Hepatocyte (in vitro differentiated cells): ENCODE measurements at regions not wholly inside any gene's neighbourhood (a gene's known extent, or its start where the extent isn't known, plus 50 kb on each side); places are given as distances from the start of the nearest gene placed in this dataset.

ENCODE experiments used
- DNase-seq: peaks from one replicate; pipeline ENCODE4 v3.0.0-alpha.2; 2016; ENCODE audit warnings: low spot score
- H2AFZ ChIP-seq: fragments of 200-600 bp; sonication (generic); 2 replicates; pipeline ENCODE4 v1.6.0; 2016; ENCODE audit warnings: antibody characterized with exemption, mild to moderate bottlenecking
- H3K27ac ChIP-seq: fragments of 200-600 bp; sonication (generic); 2 replicates; pipeline ENCODE4 v1.5.1; 2016; ENCODE audit warnings: mild to moderate bottlenecking
- H3K27me3 ChIP-seq: fragments of 200-600 bp; sonication (generic); 2 replicates; pipeline ENCODE4 v1.6.1; 2016
- H3K36me3 ChIP-seq: fragments of 200-600 bp; sonication (generic); replicated peaks from 2 replicates; pipeline ENCODE4 v1.5.1; 2016; ENCODE audit warnings: low read depth; ENCODE audit not compliant: insufficient read depth
- H3K4me1 ChIP-seq: fragments of 200-600 bp; sonication (generic); 2 replicates; pipeline ENCODE4 v1.5.1; 2016; ENCODE audit warnings: mild to moderate bottlenecking, moderate library complexity; ENCODE audit not compliant: insufficient read depth
- H3K4me2 ChIP-seq: fragments of 200-600 bp; sonication (generic); 2 replicates; pipeline ENCODE4 v1.6.0; 2016
- H3K4me3 ChIP-seq: fragments of 200-600 bp; sonication (generic); 2 replicates; pipeline ENCODE4 v1.5.1; 2016; ENCODE audit warnings: mild to moderate bottlenecking
- H3K79me2 ChIP-seq: fragments of 200-600 bp; sonication (generic); 2 replicates; pipeline ENCODE4 v1.6.0; 2017; ENCODE audit warnings: mild to moderate bottlenecking
- H3K9me2 ChIP-seq: fragments of 200-600 bp; sonication (generic); replicated peaks from 2 replicates; pipeline ENCODE4 v1.6.0; 2017; ENCODE audit warnings: mild to moderate bottlenecking; ENCODE audit not compliant: insufficient read depth
- H3K9me3 ChIP-seq: fragments of 200-600 bp; sonication (generic); 2 replicates; pipeline ENCODE4 v1.5.1; 2016; ENCODE audit warnings: low read depth, mild to moderate bottlenecking
- H4K20me1 ChIP-seq: fragments of 200-600 bp; sonication (generic); 2 replicates; pipeline ENCODE4 v1.6.0; 2016; ENCODE audit warnings: mild to moderate bottlenecking; ENCODE audit not compliant: insufficient read depth, poor library complexity, severe bottlenecking
- EZH2 ChIP-seq: fragments of 200-600 bp; sonication (generic); IDR thresholded peaks from 2 replicates; pipeline ENCODE4 v1.6.1; 2016; ENCODE audit warnings: antibody characterized with exemption, mild to moderate bottlenecking, borderline replicate concordance
- EZH2phosphoT487 ChIP-seq: fragments of 200-600 bp; sonication (generic); IDR thresholded peaks from one replicate; pipeline ENCODE4 v1.6.1; 2018; ENCODE audit warnings: antibody characterized with exemption, mild to moderate bottlenecking, low read depth, moderate library complexity; ENCODE audit not compliant: unreplicated experiment, severe bottlenecking
- WGBS: methylation state at CpG from one replicate; pipeline ENCODE4 v1.1.6; 2016; ENCODE audit warnings: low lambda C conversion rate; ENCODE audit errors: missing lambda C conversion rate; 5-methylcytosine and 5-hydroxymethylcytosine counted together
- TF ChIP-seq, protein P1 (sequence below): fragments of 200-600 bp; sonication (generic); IDR thresholded peaks from 2 replicates; pipeline ENCODE4 v1.5.1; 2016; ENCODE audit warnings: antibody characterized with exemption, mild to moderate bottlenecking; ENCODE audit not compliant: poor library complexity

- Histone ChIP-seq H3K9me2 (no peaks in the 10 kb centered on the region), H4K20me1 (no peaks in the 10 kb centered on the region), H3K79me2 (no peaks in the 10 kb centered on the region), H3K27me3 (no peaks in the 10 kb centered on the region), H3K4me3 (no peak overlapping the region), H3K4me1 (peaks cover 21% of the 10 kb centered on the region), H3K9me3 (no peaks in the 10 kb centered on the region), H3K4me2 (no peak overlapping the region), H3K36me3 (no peaks in the 10 kb centered on the region), H2AFZ (no peak overlapping the region), H3K27ac (no peak overlapping the region)
- DNase-seq: no peak
- 88% methylated on average over 7 of the region's 7 CpGs for WGBS
- TF ChIP-seq, protein P1, sequence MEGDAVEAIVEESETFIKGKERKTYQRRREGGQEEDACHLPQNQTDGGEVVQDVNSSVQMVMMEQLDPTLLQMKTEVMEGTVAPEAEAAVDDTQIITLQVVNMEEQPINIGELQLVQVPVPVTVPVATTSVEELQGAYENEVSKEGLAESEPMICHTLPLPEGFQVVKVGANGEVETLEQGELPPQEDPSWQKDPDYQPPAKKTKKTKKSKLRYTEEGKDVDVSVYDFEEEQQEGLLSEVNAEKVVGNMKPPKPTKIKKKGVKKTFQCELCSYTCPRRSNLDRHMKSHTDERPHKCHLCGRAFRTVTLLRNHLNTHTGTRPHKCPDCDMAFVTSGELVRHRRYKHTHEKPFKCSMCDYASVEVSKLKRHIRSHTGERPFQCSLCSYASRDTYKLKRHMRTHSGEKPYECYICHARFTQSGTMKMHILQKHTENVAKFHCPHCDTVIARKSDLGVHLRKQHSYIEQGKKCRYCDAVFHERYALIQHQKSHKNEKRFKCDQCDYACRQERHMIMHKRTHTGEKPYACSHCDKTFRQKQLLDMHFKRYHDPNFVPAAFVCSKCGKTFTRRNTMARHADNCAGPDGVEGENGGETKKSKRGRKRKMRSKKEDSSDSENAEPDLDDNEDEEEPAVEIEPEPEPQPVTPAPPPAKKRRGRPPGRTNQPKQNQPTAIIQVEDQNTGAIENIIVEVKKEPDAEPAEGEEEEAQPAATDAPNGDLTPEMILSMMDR: no peak
- TF ChIP-seq EZH2 (no peak), EZH2phosphoT487 (no peak)
Measured at GRCh38 chr6:137772541-137773250, 94.4 kb upstream of the TNFAIP3 start.

GRCh38 chr6:137775227-137775626, 91.8 kb upstream of the TNFAIP3 start:
- no peaks in the 10 kb centered on the region for H3K27me3 ChIP-seq
- H4K20me1 ChIP-seq: no peaks in the 10 kb centered on the region
- no peaks in the 10 kb centered on the region for H3K36me3 ChIP-seq
- H3K27ac ChIP-seq: no peak overlapping the region
- DNase-seq: no peak
- H3K4me1 ChIP-seq: peaks cover 23% of the 10 kb centered on the region
- no peak overlapping the region for H3K4me3 ChIP-seq
- H3K9me2 ChIP-seq: no peaks in the 10 kb centered on the region
- H3K79me2 ChIP-seq: no peaks in the 10 kb centered on the region
- 96% methylated on average over 2 of the region's 2 CpGs for WGBS
- H3K4me2 ChIP-seq: no peak overlapping the region
- no peak overlapping the region for H2AFZ ChIP-seq
- H3K9me3 ChIP-seq: no peaks in the 10 kb centered on the region
- TF ChIP-seq, protein P1: no peak
- TF ChIP-seq EZH2 (no peak), EZH2phosphoT487 (no peak)

GRCh38 chr6:137775720-137776119, 91.3 kb upstream of the TNFAIP3 start:
- H2AFZ ChIP-seq: no peak overlapping the region
- 98% methylated on average over 5 of the region's 5 CpGs for WGBS
- TF ChIP-seq, protein P1: no peak
- no peak for TF ChIP-seq EZH2
- TF ChIP-seq EZH2phosphoT487: no peak
- H3K4me3 ChIP-seq: no peak overlapping the region
- H3K4me1 ChIP-seq: peaks cover 28% of the 10 kb centered on the region
- no peaks in the 10 kb centered on the region for H4K20me1 ChIP-seq
- H3K27me3 ChIP-seq: no peaks in the 10 kb centered on the region
- H3K79me2 ChIP-seq: no peaks in the 10 kb centered on the region
- H3K9me2 ChIP-seq: no peaks in the 10 kb centered on the region
- no peaks in the 10 kb centered on the region for H3K36me3 ChIP-seq
- peak overlapping the region; percentile 66 for H3K27ac ChIP-seq
- no peak overlapping the region for H3K4me2 ChIP-seq
- no peak for DNase-seq
- H3K9me3 ChIP-seq: no peaks in the 10 kb centered on the region
